GM12878 (cell line): ENCODE measurements at regions not wholly inside any gene's neighbourhood (a gene's known extent, or its start where the extent isn't known, plus 50 kb on each side); places are given as distances from the start of the nearest gene placed in this dataset.

Experiments
- ATAC-seq: fragments of 200-7000 bp; cut with Tn5 transposase; 3 replicates; pipeline ENCODE4 v1.9.1; 2020; ENCODE audit warnings: mild to moderate bottlenecking, moderate library complexity
- BruUV-seq: library from RNA; stranded (reverse); fragments of 400-500 nt; replicated peaks from 2 replicates; lab custom pipeline; 2021; lab: Mats Ljungman, UMichigan
- CTCF ChIA-PET: fragments of 300-600 bp; sonication (Branson Sonifier 250); formaldehyde crosslinking; extraction: SDS; loops from one replicate; lab custom pipeline; 2021; ENCODE audit warnings: inconsistent platforms; lab: Yijun Ruan, JAX
- POLR2A ChIA-PET: fragments of 350-600 bp; formaldehyde crosslinking; extraction: SDS; loops from one replicate; lab custom pipeline; 2021; ENCODE audit warnings: inconsistent platforms; lab: Charles Lee
- RAD21 ChIA-PET: fragments of 300-600 bp; sonication (Branson Sonifier 250); formaldehyde crosslinking; loops from one replicate; lab custom pipeline; 2023; ENCODE audit warnings: antibody characterized with exemption; ENCODE audit not compliant: unreplicated experiment; lab: Charles Lee
- SMC1A ChIA-PET: fragments of 300-600 bp; sonication (Branson Sonifier 250); formaldehyde crosslinking; loops from one replicate; lab custom pipeline; 2023; ENCODE audit not compliant: unreplicated experiment, uncharacterized antibody; lab: Charles Lee
- DNase-seq: peaks from one replicate; pipeline ENCODE4 v3.0.0-alpha.2; 2011; ENCODE audit warnings: low read depth, low spot score
- FAIRE-seq: peaks from 3 replicates; lab custom pipeline; 2011; peaks lifted over from hg19 to GRCh38; lab: Jason Lieb, UNC
- H2AFZ ChIP-seq: 2 replicates; pipeline ENCODE4 v1.6.0; 2011; ENCODE audit warnings: low read depth, low read length, control low read depth; ENCODE audit not compliant: control insufficient read depth
- H3K27ac ChIP-seq: 2 replicates; pipeline ENCODE4 v1.5.1; 2011; ENCODE audit warnings: control low read depth; ENCODE audit not compliant: control insufficient read depth, insufficient read depth
- H3K27me3 ChIP-seq, 2 experiments: replicated peaks in 1 of 2; 2 replicates each; pipeline versions ENCODE4 v1.6.0 to v1.6.1; 2011; ENCODE audit warnings: low read length in 1 of 2; ENCODE audit not compliant: control insufficient read depth in 2 of 2, insufficient read depth in 2 of 2
- H3K36me3 ChIP-seq, 2 experiments: 2 replicates each; pipeline ENCODE4 v1.5.1; 2011; ENCODE audit warnings: low read length in 1 of 2; ENCODE audit not compliant: control insufficient read depth in 2 of 2, insufficient read depth in 2 of 2
- H3K4me1 ChIP-seq: 2 replicates; pipeline ENCODE4 v1.6.1; 2011; ENCODE audit warnings: mild to moderate bottlenecking, low read length, moderate library complexity, mixed read lengths; ENCODE audit not compliant: control insufficient read depth, insufficient read depth
- H3K4me2 ChIP-seq: 2 replicates; pipeline ENCODE4 v1.6.0; 2011; ENCODE audit warnings: control low read depth; ENCODE audit not compliant: control insufficient read depth, insufficient read depth
- H3K4me3 ChIP-seq: fragments of 200-600 bp; sonication (generic); 2 replicates; pipeline ENCODE4 v1.5.1; 2016
- H3K79me2 ChIP-seq: 2 replicates; pipeline ENCODE4 v1.6.0; 2011; ENCODE audit warnings: low read length; ENCODE audit not compliant: control insufficient read depth, insufficient read depth
- H3K9ac ChIP-seq: 2 replicates; pipeline ENCODE4 v1.8.0; 2011; ENCODE audit warnings: low read length, control low read depth, mixed read lengths; ENCODE audit not compliant: control insufficient read depth, insufficient read depth
- H3K9me3 ChIP-seq: replicated peaks from 3 replicates; pipeline ENCODE4 v1.5.1; 2011; ENCODE audit warnings: mild to moderate bottlenecking, low read length; ENCODE audit not compliant: control insufficient read depth, insufficient read depth
- H4K20me1 ChIP-seq: 2 replicates; pipeline ENCODE4 v1.6.0; 2011; ENCODE audit not compliant: control insufficient read depth, insufficient read depth
- ATF7 ChIP-seq: fragments of 450-650 bp; IDR thresholded peaks from 2 replicates; pipeline ENCODE4 v1.6.1; 2016; ENCODE audit warnings: low read depth, mild to moderate bottlenecking
- DPF2 ChIP-seq: fragments of 450-650 bp; IDR thresholded peaks from 2 replicates; pipeline ENCODE4 v1.6.1; 2017; ENCODE audit warnings: mild to moderate bottlenecking
- E2F4 ChIP-seq: IDR thresholded peaks from 2 replicates; pipeline ENCODE4 v1.6.1; 2012; ENCODE audit warnings: low read depth, low read length, improper control_type of control experiment
- EGR1 ChIP-seq, 2 experiments: IDR thresholded peaks; 1 replicate in 1 of 2; 2 replicates in 1 of 2; pipeline ENCODE4 v1.6.1; 2011 to 2012; ENCODE audit warnings: low read depth in 2 of 2, low read length in 2 of 2, borderline replicate concordance in 1 of 2, mild to moderate bottlenecking in 1 of 2, moderate library complexity in 1 of 2
- KAT2A ChIP-seq: conservative IDR thresholded peaks from 2 replicates; pipeline ENCODE4 v1.6.1; 2011; ENCODE audit warnings: low read depth, low read length; ENCODE audit not compliant: control insufficient read depth
- SP1 ChIP-seq: IDR thresholded peaks from one replicate; pipeline ENCODE4 v1.6.1; 2011; ENCODE audit warnings: low read depth, low read length
- SUZ12 ChIP-seq: fragments of 200-600 bp; sonication (generic); IDR thresholded peaks from one replicate; pipeline ENCODE4 v1.6.1; 2018; ENCODE audit warnings: antibody characterized with exemption, mild to moderate bottlenecking; ENCODE audit not compliant: unreplicated experiment
- whole genome bisulfite sequencing: methylation state at CpG from one replicate; pipeline ENCODE4 v1.1.6; 2016; ENCODE audit warnings: low lambda C conversion rate; ENCODE audit not compliant: insufficient replicate concordance, insufficient coverage; ENCODE audit errors: missing lambda C conversion rate; 5-methylcytosine and 5-hydroxymethylcytosine counted together
- in situ Hi-C: fragments of 300-500 bp; cut with MboI; formaldehyde crosslinking; loops from 9 replicates; pipeline ENCODE4 v1.14.3; 2018; ENCODE audit warnings: mixed read lengths
- intact Hi-C: fragments of 100-400 bp; cut with micrococcal nuclease; formaldehyde crosslinking; loops from one replicate; pipeline ENCODE4 v1.14.2; 2022; ENCODE audit not compliant: unreplicated experiment
- TF ChIP-seq, protein P1 (sequence below): IDR thresholded peaks from 2 replicates; pipeline ENCODE4 v1.6.1; 2012; ENCODE audit warnings: low read depth, low read length, improper control_type of control experiment
- TF ChIP-seq, protein P2 (sequence below): fragments of 450-650 bp; IDR thresholded peaks from 2 replicates; pipeline ENCODE4 v1.6.1; 2017; ENCODE audit warnings: low read depth, mild to moderate bottlenecking, moderate library complexity

GRCh38 chr21:28227881-28228635, 764.6 kb downstream of the LTN1 start:
- ATAC-seq (no peak), FAIRE-seq (no peak), DNase-seq (no peak)
- Histone ChIP-seq H4K20me1 (no peaks in the 10 kb centered on the region), H3K9me3 (no peaks in the 10 kb centered on the region), H3K9ac (no peak overlapping the region), H2AFZ (no peak overlapping the region), H3K36me3 (no peaks in the 10 kb centered on the region), H3K27me3 (no peaks in the 10 kb centered on the region), H3K4me2 (no peak overlapping the region), H3K79me2 (no peaks in the 10 kb centered on the region), H3K27ac (no peak overlapping the region), H3K4me1 (no peaks in the 10 kb centered on the region), H3K4me3 (no peak overlapping the region)
- ChIA-PET SMC1A (interaction anchor here (0.6 kb wide), 1 partner anchor 419 kb away, joined by 4 read pairs; no protein-coding TSS in a partner anchor), RAD21 (no interaction called here), CTCF (no interaction called here), POLR2A (no interaction called here)
- WGBS, result 10% methylated on average over 4 of the region's 4 CpGs
- in situ Hi-C loops (no loop called here), intact Hi-C loops (no loop called here)
- BruUV-seq, result no TSS peak
- TF ChIP-seq, protein P1, sequence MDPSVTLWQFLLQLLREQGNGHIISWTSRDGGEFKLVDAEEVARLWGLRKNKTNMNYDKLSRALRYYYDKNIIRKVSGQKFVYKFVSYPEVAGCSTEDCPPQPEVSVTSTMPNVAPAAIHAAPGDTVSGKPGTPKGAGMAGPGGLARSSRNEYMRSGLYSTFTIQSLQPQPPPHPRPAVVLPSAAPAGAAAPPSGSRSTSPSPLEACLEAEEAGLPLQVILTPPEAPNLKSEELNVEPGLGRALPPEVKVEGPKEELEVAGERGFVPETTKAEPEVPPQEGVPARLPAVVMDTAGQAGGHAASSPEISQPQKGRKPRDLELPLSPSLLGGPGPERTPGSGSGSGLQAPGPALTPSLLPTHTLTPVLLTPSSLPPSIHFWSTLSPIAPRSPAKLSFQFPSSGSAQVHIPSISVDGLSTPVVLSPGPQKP, result no peak
- TF ChIP-seq E2F4, result no peak
- TF ChIP-seq KAT2A, result no peak
- TF ChIP-seq DPF2, result no peak
- TF ChIP-seq, protein P2, sequence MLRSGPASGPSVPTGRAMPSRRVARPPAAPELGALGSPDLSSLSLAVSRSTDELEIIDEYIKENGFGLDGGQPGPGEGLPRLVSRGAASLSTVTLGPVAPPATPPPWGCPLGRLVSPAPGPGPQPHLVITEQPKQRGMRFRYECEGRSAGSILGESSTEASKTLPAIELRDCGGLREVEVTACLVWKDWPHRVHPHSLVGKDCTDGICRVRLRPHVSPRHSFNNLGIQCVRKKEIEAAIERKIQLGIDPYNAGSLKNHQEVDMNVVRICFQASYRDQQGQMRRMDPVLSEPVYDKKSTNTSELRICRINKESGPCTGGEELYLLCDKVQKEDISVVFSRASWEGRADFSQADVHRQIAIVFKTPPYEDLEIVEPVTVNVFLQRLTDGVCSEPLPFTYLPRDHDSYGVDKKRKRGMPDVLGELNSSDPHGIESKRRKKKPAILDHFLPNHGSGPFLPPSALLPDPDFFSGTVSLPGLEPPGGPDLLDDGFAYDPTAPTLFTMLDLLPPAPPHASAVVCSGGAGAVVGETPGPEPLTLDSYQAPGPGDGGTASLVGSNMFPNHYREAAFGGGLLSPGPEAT, result no peak
- TF ChIP-seq SP1, result no peak
- no peak for TF ChIP-seq SUZ12
- TF ChIP-seq ATF7, result no peak
- no peak for TF ChIP-seq EGR1 (IDR thresholded peaks at IDR 0.05; ENCODE audit: borderline replicate concordance in 1 of 2, low read depth in 2 of 2, low read length in 2 of 2)
